ENCODE measurements at regions not wholly inside any gene's neighbourhood (a gene's known extent, or its start where the extent isn't known, plus 50 kb on each side); places are given as distances from the start of the nearest gene placed in this dataset.

DNA sequence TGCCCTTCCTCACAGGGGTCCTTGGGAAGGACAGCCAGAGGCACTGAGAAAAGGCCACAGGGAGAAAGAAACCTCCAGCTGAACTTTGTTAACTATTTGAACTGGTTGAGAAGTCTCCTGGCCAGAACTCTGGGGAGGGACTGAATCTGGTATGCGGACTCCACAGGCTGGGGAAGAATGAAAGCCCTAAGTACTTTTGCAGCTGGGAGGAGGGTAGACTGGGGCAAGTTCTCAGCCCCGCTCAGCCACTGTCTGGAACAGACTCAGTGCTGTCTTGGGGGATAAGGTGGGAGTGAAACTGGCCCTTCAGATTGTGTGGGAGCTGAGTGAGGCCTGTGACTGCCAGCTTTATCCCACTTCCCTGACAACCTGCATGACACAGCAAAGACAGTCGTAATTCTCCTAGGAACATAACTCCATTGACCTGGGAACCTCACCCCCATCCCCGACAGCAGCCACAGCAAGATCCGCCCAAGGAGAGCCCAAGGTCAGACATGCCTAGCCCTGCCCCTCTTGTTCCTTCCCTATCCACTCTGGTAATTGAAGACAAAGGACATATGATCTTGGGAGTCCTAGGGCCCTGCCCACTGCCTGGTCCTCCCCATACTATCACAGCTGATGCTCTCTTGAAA lies 475.1 kb upstream of the CNTN5 start:
- no peak for DNase-seq

DNA sequence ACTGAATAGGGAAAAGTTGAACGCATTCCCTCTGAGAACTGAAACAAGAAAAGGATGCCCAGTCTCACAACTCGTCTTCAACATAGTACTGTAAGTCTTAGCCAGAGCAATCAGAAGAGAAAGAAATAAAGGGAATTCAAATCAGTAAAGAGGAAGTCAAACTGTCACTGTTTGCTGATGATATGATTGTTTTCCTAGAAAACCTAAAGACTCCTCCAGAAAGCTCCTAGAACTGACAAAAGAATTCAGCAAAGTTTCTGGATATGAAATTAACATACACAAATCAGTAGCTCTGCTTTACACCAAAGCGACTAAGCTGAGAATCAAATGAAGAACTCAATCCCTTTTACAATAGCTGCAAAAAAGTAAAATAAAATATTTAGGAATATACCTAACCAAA lies 471.2 kb upstream of the CNTN5 start:
- DNase-seq, result no peak

DNA sequence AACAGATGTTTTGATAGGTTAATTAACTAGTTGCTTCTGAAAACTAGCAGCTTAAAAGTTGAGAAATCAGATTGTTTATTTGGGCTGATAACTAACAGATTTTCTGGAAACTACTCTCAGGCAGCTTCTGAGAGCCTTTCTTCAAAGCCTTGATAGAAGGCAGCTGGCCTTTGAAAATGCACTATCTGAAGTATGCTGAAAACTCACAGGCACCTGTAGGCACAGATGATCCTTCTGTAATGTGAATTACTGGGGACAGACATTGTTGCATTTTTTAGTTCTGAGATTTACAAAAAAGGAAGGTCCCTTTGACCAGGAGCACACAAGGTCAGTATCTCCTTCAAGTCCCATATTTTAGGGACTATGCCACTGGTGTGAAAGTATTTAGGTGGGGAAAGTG lies 460.8 kb upstream of the CNTN5 start:
- DNase-seq, result no peak

DNA sequence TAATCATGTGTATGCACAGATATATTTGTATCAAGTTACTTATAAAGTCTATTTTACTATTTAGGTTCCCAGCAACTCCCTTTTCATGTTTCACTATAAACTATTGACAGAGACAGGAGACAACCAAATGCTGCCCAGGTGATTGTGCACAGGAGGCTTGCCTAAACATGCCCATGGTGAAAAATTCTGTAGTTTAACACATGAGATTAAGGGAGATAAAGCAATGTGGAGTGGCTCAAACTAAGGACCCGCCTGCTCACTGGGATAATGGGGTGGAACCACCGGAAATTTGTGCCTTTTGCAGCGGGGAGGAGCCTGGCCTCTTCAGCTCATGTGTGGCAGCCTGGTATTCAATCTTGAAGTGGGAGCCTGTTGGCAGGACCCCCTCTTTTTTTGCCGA lies 459.5 kb upstream of the CNTN5 start:
- no peak for DNase-seq

DNA sequence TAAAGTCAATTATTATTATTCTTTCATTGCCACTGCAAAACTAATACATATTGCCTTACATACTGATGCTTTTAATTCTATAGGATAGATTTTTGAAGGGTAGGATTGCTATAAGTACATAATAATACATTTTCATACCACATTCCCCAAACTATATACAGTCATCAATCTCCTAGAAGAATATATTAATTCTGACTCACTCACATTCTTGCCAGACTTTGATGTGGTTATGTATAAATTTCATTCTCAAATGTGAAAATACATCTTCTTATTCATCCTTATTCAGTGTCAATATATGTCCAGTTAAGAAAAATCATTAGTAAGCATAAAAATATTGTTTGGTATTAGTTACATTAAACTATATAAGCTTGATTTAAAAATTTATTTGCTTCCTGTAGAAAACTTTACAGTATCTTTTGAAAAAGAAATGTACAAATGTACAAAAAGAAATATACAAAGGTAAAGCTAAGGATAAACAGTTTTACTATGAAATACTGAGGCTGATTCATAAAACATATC lies 458.8 kb upstream of the CNTN5 start:
- no peak for DNase-seq

DNA sequence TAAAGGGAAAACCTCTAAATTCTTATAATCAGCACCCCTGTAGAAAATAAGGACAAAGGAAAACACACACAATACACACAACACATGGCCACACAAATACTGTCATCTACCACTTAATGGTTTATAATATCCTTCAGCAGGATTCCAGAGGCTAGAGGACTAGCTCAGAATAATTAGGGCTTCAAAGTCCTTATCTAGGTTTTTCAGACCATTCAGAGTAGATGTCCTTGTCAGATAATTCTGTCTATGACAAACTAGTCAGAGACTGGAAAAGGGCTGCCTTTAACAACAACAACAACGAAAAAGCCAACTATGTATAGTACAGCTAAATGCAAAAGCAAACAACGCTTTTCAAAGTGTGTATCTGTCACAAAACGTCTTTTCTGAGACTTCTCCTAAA lies 456.5 kb upstream of the CNTN5 start:
- no peak for DNase-seq

- DNase-seq, result no peak
These were observed 455.9 kb upstream of the CNTN5 start for GRCh38 chr11:98564881-98565280.

DNA sequence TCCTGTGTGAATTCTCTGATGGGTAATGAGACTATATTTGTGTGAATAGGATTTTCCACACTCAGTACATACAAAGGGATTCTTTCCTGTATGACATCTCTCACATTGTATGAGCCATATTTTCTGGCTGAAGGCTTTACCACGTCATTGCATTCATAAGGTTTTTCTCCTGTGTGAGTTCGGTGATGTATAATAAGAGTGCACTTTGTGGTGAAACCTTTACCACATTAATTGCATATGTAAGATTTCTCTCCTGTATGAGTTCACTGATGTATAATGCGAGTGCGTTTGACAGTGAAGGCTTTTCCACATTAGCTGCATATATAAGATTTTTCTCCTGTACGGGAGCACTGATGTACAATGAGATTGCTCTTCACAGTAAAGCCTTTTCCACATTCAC lies 455.4 kb upstream of the CNTN5 start:
- no peak for DNase-seq

DNA sequence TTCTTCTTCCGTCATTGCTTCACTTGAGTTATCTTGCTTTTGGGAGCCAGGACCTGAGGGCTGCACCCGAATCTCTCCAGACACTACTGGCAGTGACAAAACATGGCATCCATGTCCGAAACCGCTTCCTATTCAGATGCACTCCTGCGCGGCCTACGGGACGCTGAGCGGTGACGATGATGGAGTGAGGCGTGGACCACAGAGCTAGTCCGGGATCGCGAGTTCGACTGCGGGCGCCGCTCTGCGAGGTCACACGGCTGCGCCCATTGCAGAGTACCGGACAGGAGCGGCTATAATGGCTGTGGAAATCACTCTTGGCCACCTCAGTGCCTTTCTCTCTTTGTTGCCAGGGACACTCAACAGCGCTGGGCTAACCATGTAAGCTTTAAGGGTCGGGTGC lies 453.8 kb upstream of the CNTN5 start:
- no peak for DNase-seq

DNA sequence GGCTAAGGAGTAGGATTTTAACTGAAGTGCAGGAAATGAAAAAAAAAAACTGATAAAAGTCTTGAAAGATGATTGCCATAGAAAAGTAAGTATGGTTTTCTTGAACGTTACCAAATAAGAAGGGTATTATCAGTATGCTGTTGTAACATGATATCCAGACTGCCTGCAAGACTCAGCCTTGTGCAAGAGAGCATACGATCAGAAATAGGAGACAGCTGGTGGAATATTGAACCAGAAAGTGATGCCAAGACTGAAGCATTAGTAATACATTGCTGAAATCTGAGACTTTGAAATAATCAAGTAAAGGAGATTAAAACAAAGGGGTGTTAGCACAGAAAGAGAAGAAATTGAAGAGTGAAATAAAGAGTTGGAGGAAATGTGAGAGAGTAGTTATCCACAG lies 452.7 kb upstream of the CNTN5 start:
- peak; percentile 17 to 26 for DNase-seq

GRCh38 chr11:98572941-98573340 lies 447.8 kb upstream of the CNTN5 start:
- DNase-seq, result no peak

- no peak for DNase-seq
These were observed 432.9 kb upstream of the CNTN5 start for GRCh38 chr11:98587884-98588283.

GRCh38 chr11:98589967-98590366 lies 430.8 kb upstream of the CNTN5 start:
- no peak for DNase-seq

DNA sequence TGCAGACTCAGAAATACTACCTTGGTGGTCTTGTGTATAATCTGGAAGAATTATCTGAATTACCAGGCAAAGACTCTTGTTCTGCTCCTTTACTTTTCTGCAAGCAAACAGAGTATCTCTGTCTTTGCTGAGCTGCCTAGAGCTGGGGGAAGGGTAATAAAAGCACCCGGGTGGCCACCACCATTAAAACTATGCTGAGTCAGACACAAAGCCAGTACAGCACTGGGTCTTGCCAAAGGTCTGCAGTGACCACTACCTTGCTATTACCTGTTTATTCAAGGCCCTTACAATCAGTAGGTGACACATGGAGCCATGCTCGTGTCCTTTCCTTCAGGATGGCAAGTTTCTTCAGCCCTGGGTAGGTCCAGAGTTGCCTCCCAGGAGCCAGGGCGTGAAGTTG lies 420.6 kb upstream of the CNTN5 start:
- DNase-seq, result no peak

- no peak for DNase-seq
These were observed 419.7 kb upstream of the CNTN5 start for GRCh38 chr11:98600786-98601773.

GRCh38 chr11:98616098-98616655 lies 404.6 kb upstream of the CNTN5 start:
- peak; percentile 6 to 7 for DNase-seq

- no peak for DNase-seq
These were observed 399.0 kb upstream of the CNTN5 start for GRCh38 chr11:98621767-98622166.

GRCh38 chr11:98625526-98625925 lies 395.2 kb upstream of the CNTN5 start:
- DNase-seq, result no peak

DNA sequence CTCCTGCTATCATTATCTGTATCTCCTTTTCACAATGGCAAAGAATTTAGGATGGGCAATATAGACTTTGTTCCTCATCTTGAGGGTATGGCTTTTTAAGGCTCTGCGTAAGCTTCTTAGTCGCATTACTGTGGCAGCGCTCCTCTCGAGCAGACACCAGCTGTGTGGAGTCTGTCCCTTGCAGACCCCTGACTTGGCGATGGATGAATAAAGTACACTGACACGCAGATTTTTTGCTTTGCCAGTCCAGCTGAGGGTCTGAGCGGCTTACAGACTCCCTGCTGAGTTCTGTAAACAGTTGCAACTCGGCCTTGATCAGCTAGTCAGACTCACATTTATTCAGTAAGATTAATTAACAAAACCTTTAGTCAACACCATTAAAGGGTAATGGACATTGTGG lies 390.0 kb upstream of the CNTN5 start:
- no peak for DNase-seq

- DNase-seq, result no peak
These were observed 363.0 kb upstream of the CNTN5 start for GRCh38 chr11:98657711-98658110.

DNA sequence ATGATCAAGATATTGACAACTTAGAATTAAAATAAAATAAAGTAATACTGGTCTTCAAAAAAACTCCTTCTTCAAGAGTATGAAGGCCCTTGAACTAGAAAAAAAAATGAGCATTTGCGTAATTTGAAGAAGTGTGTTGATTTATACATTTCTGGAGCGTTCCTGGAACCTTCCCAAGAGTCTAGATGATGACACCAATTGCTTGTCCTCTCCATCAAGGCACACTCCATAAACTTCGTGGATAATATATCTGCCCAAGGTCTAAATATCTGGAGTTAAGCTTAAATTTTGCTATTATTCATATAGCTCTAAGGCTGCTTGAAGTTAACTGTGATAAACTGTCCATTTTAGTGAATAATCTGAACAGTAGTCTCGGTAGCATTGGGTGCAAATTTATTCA lies 361.3 kb upstream of the CNTN5 start:
- peak; percentile 25 to 34 for DNase-seq

GRCh38 chr11:98674390-98674789 lies 346.4 kb upstream of the CNTN5 start:
- no peak for DNase-seq

DNA sequence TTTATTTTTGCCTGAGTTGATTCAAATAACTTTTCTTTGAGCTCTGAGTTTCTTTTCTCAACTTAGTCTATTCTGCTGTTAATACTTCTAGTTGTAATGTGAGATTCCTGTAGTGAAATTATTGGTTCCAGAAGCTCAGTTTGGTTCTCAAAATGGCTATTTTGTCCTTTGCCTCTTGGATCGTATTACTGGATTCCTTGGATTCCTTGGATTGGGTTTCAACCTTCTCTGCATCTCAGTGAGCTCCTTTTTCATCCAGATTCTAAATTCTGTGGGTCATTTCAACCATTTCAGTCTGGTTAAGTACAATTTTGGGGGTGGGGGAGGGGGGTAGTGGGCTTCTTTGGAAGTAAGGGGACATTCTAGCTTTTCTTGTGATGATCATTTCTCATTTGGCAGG lies 341.1 kb upstream of the CNTN5 start:
- DNase-seq, result no peak
